Keratinocyte (primary cell): ENCODE measurements at regions not wholly inside any gene's neighbourhood (a gene's known extent, or its start where the extent isn't known, plus 50 kb on each side); places are given as distances from the start of the nearest gene placed in this dataset.

Source experiments
- CTCF ChIP-seq, 3 experiments: IDR thresholded peaks in 1 of 3; conservative IDR thresholded peaks in 1 of 3; optimal IDR thresholded peaks in 1 of 3; 2 replicates in 2 of 3; 3 replicates in 1 of 3; pipeline versions ENCODE3 to v1.5.1; 2011; ENCODE audit warnings: low read length in 3 of 3, mild to moderate bottlenecking in 3 of 3, moderate library complexity in 2 of 3, control low read depth in 1 of 3, inconsistent platforms in 1 of 3; ENCODE audit not compliant: insufficient read depth in 2 of 3; ENCODE audit errors: extremely low read depth in 1 of 3
- EZH2 ChIP-seq: IDR thresholded peaks from one replicate; pipeline ENCODE4 v1.6.1; 2012; ENCODE audit warnings: inconsistent platforms, mild to moderate bottlenecking, low read length, moderate library complexity

DNA sequence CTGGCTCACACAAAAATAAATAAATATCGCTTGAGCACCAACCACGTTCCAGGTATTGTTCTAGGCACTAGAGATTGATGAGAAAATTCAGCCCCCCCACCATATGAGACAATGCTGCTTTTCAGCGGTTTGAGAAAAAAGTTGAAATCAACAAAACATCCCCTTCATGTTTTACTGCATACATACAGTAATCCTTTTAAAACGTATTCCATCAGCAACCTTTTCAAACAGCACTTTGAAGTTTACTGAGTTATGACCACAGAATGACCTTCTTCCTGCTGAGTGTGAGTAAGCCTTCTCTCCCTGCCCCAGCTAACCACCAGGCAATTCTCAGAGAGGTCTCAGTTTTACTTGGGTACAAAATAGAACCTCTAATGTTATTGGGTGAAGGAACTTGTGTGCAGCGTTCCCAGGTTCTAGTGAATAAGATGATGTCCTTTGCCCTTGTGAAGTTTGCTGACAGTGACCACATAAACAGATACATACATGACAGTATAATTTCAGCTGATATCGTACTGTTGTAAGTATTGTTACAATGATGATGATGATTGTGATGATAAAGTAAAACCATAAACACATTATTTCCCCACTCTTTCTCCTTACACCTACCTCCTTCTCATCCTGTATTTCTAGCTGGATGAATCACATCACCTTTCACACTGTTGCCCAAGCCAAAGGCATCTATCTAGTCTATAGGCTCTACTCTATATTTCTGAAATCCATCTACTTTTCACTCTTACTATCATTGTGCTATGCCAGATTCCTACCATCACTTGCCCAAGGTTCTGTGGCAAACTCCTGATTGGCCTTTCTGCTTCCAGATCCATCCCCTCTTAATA is 124.4 kb upstream of the KRR1 start:
- no peak for TF ChIP-seq CTCF (optimal IDR thresholded peaks at IDR 0.05 in 1 of 3, IDR thresholded peaks at IDR 0.05 in 1 of 3, conservative IDR thresholded peaks at IDR 0.05 in 1 of 3; ENCODE audit: extremely low read depth in 1 of 3, insufficient read depth in 2 of 3, low read length in 3 of 3)
- no peak for TF ChIP-seq EZH2
